Bronchial epithelial cell (primary cell): ENCODE measurements at regions not wholly inside any gene's neighbourhood (a gene's known extent, or its start where the extent isn't known, plus 50 kb on each side); places are given as distances from the start of the nearest gene placed in this dataset.

Experiments used
- DNase-seq: peaks from one replicate; pipeline ENCODE4 v3.0.0-alpha.2; 2010; ENCODE audit warnings: low read depth
- FAIRE-seq: peaks from 2 replicates; lab custom pipeline; 2011; peaks lifted over from hg19 to GRCh38; lab: Jason Lieb, UNC
- H3K27me3 ChIP-seq: 2 replicates; pipeline ENCODE4 v1.5.1; 2011; ENCODE audit warnings: low read length; ENCODE audit not compliant: control insufficient read depth, insufficient read depth
- H3K36me3 ChIP-seq: 2 replicates; pipeline ENCODE4 v1.5.1; 2011; ENCODE audit warnings: low read length; ENCODE audit not compliant: control insufficient read depth, insufficient read depth
- H3K4me3 ChIP-seq: 2 replicates; pipeline ENCODE4 v1.5.1; 2011; ENCODE audit warnings: mild to moderate bottlenecking, low read depth, low read length, control low read depth
- CTCF ChIP-seq: IDR thresholded peaks from 2 replicates; pipeline ENCODE4 v1.5.1; 2011; ENCODE audit warnings: mild to moderate bottlenecking, moderate library complexity, low read length, control low read depth, inconsistent platforms; ENCODE audit not compliant: insufficient read depth, severe bottlenecking

GRCh38 chrX:15165832-15166231 is 104.1 kb downstream of the ASB9 start:
- DNase-seq (no peak), FAIRE-seq (no peak)
- Histone ChIP-seq H3K27me3 (no peaks in the 10 kb centered on the region), H3K36me3 (no peaks in the 10 kb centered on the region), H3K4me3 (no peak overlapping the region)
- TF ChIP-seq CTCF = no peak

- Histone ChIP-seq H3K4me3 (no peak overlapping the region), H3K36me3 (no peaks in the 10 kb centered on the region), H3K27me3 (no peaks in the 10 kb centered on the region)
- FAIRE-seq (no peak), DNase-seq (no peak)
- TF ChIP-seq CTCF = no peak
Observed at GRCh38 chrX:15163131-15163530, 106.8 kb downstream of the ASB9 start.

GRCh38 chrX:15160558-15161095 is 109.3 kb downstream of the ASB9 start:
- FAIRE-seq = no peak
- DNase-seq = no peak
- Histone ChIP-seq H3K27me3 (no peaks in the 10 kb centered on the region), H3K36me3 (no peaks in the 10 kb centered on the region), H3K4me3 (no peak overlapping the region)
- TF ChIP-seq CTCF = no peak

GRCh38 chrX:15158736-15159406 is 111.0 kb downstream of the ASB9 start:
- FAIRE-seq (no peak), DNase-seq (peak; percentile 67)
- H3K27me3 ChIP-seq = no peaks in the 10 kb centered on the region
- H3K36me3 ChIP-seq = no peaks in the 10 kb centered on the region
- no peak overlapping the region for H3K4me3 ChIP-seq
- TF ChIP-seq CTCF = no peak

GRCh38 chrX:15158350-15158735 is 111.5 kb downstream of the ASB9 start:
- Histone ChIP-seq H3K27me3 (no peaks in the 10 kb centered on the region), H3K36me3 (no peaks in the 10 kb centered on the region), H3K4me3 (no peak overlapping the region)
- DNase-seq (no peak), FAIRE-seq (no peak)
- no peak for TF ChIP-seq CTCF

- Histone ChIP-seq H3K4me3 (no peak overlapping the region), H3K27me3 (no peaks in the 10 kb centered on the region), H3K36me3 (no peaks in the 10 kb centered on the region)
- TF ChIP-seq CTCF = no peak
- no peak for DNase-seq
- FAIRE-seq = no peak
Observed at GRCh38 chrX:15157624-15158023, 112.3 kb downstream of the ASB9 start.
